Uterus (tissue), 3 donors: ENCODE measurements at regions not wholly inside any gene's neighbourhood (a gene's known extent, or its start where the extent isn't known, plus 50 kb on each side); places are given as distances from the start of the nearest gene placed in this dataset.

Experiments
- DNase-seq, 2 donors: peaks; one replicate each; pipeline ENCODE4 v3.0.0-alpha.2; 2019 to 2020
- H3K27ac ChIP-seq, 2 donors: fragments of 200-600 bp; sonication (generic); 1 replicate in 1 of 2; 2 replicates in 1 of 2; pipeline ENCODE4 v1.5.1; 2016 to 2018
- H3K27me3 ChIP-seq, 2 donors: fragments of 200-600 bp; sonication (generic); one replicate each; pipeline ENCODE4 v1.5.1; 2018 to 2019; ENCODE audit warnings: control low read depth in 1 of 2
- H3K36me3 ChIP-seq, 2 donors: fragments of 200-600 bp; sonication (generic); one replicate each; pipeline ENCODE4 v1.5.1; 2019; ENCODE audit warnings: control low read depth in 1 of 2
- H3K4me1 ChIP-seq, 2 donors: fragments of 200-600 bp; sonication (generic); one replicate each; pipeline ENCODE4 v1.5.1; 2018 to 2019; ENCODE audit warnings: control low read depth in 1 of 2
- H3K4me3 ChIP-seq, 2 donors: fragments of 200-600 bp; sonication (generic); 1 replicate in 1 of 2; 2 replicates in 1 of 2; pipeline ENCODE4 v1.5.1; 2018 to 2019; ENCODE audit warnings: mild to moderate bottlenecking in 1 of 2
- H3K9me3 ChIP-seq, 2 donors: fragments of 200-600 bp; sonication (generic); one replicate each; pipeline ENCODE4 v1.5.1; 2019; ENCODE audit warnings: control low read depth in 1 of 2
- POLR2A ChIP-seq, 2 donors: fragments of 450-650 bp; IDR thresholded peaks; one replicate each; pipeline ENCODE4 v1.6.1; 2016; ENCODE audit warnings: antibody characterized with exemption in 2 of 2, mild to moderate bottlenecking in 1 of 2, moderate library complexity in 1 of 2
- intact Hi-C: fragments of 100-400 bp; cut with DNase I; formaldehyde crosslinking; loops from one replicate; pipeline ENCODE4 v1.15.1; 2023; ENCODE audit warnings: low total_unique reads
- TF ChIP-seq, protein P1 (sequence below), 4 experiments: fragments of 200-600 bp in 2 of 4; fragments of 450-650 bp in 2 of 4; sonication (generic) in 2 of 4; IDR thresholded peaks; one replicate each; pipeline ENCODE4 v1.5.1; 2016 to 2019; ENCODE audit warnings: antibody characterized with exemption in 4 of 4, mild to moderate bottlenecking in 2 of 4, moderate library complexity in 1 of 4
- donor health status: DM: yes; HTN: yes; CAD: no.

GRCh38 chr16:80347900-80348299 lies 192.9 kb upstream of the DYNLRB2 start:
- H3K27ac ChIP-seq: no peak overlapping the region
- no peaks in the 10 kb centered on the region for H3K9me3 ChIP-seq
- no peaks in the 10 kb centered on the region for H3K36me3 ChIP-seq
- no peaks in the 10 kb centered on the region for H3K4me1 ChIP-seq
- TF ChIP-seq POLR2A (IDR thresholded peaks at IDR 0.05): no peak
- TF ChIP-seq, protein P1, sequence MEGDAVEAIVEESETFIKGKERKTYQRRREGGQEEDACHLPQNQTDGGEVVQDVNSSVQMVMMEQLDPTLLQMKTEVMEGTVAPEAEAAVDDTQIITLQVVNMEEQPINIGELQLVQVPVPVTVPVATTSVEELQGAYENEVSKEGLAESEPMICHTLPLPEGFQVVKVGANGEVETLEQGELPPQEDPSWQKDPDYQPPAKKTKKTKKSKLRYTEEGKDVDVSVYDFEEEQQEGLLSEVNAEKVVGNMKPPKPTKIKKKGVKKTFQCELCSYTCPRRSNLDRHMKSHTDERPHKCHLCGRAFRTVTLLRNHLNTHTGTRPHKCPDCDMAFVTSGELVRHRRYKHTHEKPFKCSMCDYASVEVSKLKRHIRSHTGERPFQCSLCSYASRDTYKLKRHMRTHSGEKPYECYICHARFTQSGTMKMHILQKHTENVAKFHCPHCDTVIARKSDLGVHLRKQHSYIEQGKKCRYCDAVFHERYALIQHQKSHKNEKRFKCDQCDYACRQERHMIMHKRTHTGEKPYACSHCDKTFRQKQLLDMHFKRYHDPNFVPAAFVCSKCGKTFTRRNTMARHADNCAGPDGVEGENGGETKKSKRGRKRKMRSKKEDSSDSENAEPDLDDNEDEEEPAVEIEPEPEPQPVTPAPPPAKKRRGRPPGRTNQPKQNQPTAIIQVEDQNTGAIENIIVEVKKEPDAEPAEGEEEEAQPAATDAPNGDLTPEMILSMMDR (IDR thresholded peaks at IDR 0.05): no peak
- no peak overlapping the region for H3K4me3 ChIP-seq
- DNase-seq: peak; percentile 22 to 51
- intact Hi-C loops: no loop called here
- no peaks in the 10 kb centered on the region for H3K27me3 ChIP-seq

- intact Hi-C loops: no loop called here
- DNase-seq: no peak
- TF ChIP-seq, protein P1 (IDR thresholded peaks at IDR 0.05): no peak
- no peak for TF ChIP-seq POLR2A (IDR thresholded peaks at IDR 0.05)
- H3K4me3 ChIP-seq: no peak overlapping the region
- H3K36me3 ChIP-seq: no peaks in the 10 kb centered on the region
- no peaks in the 10 kb centered on the region for H3K4me1 ChIP-seq
- H3K9me3 ChIP-seq: no peaks in the 10 kb centered on the region
- H3K27me3 ChIP-seq: no peaks in the 10 kb centered on the region
- H3K27ac ChIP-seq: no peak overlapping the region
These were observed 193.8 kb upstream of the DYNLRB2 start for GRCh38 chr16:80347002-80347401.

GRCh38 chr16:80346111-80346632 lies 194.6 kb upstream of the DYNLRB2 start:
- Histone ChIP-seq H3K27me3 (no peaks in the 10 kb centered on the region), H3K4me1 (no peaks in the 10 kb centered on the region), H3K36me3 (no peaks in the 10 kb centered on the region), H3K9me3 (no peaks in the 10 kb centered on the region), H3K27ac (no peak overlapping the region), H3K4me3 (no peak overlapping the region)
- TF ChIP-seq, protein P1 (IDR thresholded peaks at IDR 0.05): no peak
- TF ChIP-seq POLR2A (IDR thresholded peaks at IDR 0.05): no peak
- DNase-seq: no peak
- intact Hi-C loops: no loop called here

DNA sequence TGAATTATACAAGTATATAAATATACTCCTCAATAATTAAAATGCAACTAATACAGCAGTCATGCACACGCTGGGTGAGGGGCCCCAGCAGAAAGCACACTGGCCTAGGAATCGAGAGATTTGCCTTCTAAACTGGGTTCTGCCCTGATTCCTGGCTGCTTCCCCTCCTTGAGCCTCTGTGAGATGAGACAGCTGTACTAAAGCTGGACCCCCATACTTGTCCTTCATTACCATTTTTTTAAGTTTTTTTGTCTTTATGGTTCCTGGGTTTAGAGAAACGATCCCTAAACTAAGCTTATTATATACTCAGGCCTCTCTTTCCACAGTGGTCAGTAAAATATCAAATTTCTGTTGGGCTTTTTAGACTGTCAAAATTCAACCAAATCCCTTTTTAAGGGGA lies 195.1 kb upstream of the DYNLRB2 start:
- DNase-seq: no peak
- intact Hi-C loops: no loop called here
- no peaks in the 10 kb centered on the region for H3K4me1 ChIP-seq
- no peak overlapping the region for H3K27ac ChIP-seq
- H3K27me3 ChIP-seq: no peaks in the 10 kb centered on the region
- no peak overlapping the region for H3K4me3 ChIP-seq
- no peaks in the 10 kb centered on the region for H3K9me3 ChIP-seq
- no peaks in the 10 kb centered on the region for H3K36me3 ChIP-seq
- TF ChIP-seq, protein P1 (IDR thresholded peaks at IDR 0.05): no peak
- no peak for TF ChIP-seq POLR2A (IDR thresholded peaks at IDR 0.05)

GRCh38 chr16:80344570-80344969 lies 196.2 kb upstream of the DYNLRB2 start:
- no peak for DNase-seq
- H3K4me3 ChIP-seq: no peak overlapping the region
- intact Hi-C loops: no loop called here
- no peaks in the 10 kb centered on the region for H3K4me1 ChIP-seq
- TF ChIP-seq POLR2A (IDR thresholded peaks at IDR 0.05): no peak
- TF ChIP-seq, protein P1 (IDR thresholded peaks at IDR 0.05): no peak
- H3K36me3 ChIP-seq: no peaks in the 10 kb centered on the region
- H3K27me3 ChIP-seq: no peaks in the 10 kb centered on the region
- H3K9me3 ChIP-seq: no peaks in the 10 kb centered on the region
- H3K27ac ChIP-seq: no peak overlapping the region
